ENCODE measurements at regions not wholly inside any gene's neighbourhood (a gene's known extent, or its start where the extent isn't known, plus 50 kb on each side); places are given as distances from the start of the nearest gene placed in this dataset.

- no peaks in the 10 kb centered on the region for H3K36me3 ChIP-seq (ENCODE audit: low read depth, missing control alignments)
- TF ChIP-seq POLR2A (IDR thresholded peaks at IDR 0.05), result no peak
- TF ChIP-seq, protein P1, sequence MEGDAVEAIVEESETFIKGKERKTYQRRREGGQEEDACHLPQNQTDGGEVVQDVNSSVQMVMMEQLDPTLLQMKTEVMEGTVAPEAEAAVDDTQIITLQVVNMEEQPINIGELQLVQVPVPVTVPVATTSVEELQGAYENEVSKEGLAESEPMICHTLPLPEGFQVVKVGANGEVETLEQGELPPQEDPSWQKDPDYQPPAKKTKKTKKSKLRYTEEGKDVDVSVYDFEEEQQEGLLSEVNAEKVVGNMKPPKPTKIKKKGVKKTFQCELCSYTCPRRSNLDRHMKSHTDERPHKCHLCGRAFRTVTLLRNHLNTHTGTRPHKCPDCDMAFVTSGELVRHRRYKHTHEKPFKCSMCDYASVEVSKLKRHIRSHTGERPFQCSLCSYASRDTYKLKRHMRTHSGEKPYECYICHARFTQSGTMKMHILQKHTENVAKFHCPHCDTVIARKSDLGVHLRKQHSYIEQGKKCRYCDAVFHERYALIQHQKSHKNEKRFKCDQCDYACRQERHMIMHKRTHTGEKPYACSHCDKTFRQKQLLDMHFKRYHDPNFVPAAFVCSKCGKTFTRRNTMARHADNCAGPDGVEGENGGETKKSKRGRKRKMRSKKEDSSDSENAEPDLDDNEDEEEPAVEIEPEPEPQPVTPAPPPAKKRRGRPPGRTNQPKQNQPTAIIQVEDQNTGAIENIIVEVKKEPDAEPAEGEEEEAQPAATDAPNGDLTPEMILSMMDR (IDR thresholded peaks at IDR 0.05), result no peak
- no peaks in the 10 kb centered on the region for H3K27me3 ChIP-seq
- no peak overlapping the region for H3K4me3 ChIP-seq
- DNase-seq, result no peak
- no peaks in the 10 kb centered on the region for H3K9me3 ChIP-seq
- H3K4me1 ChIP-seq, result peaks cover 17% of the 10 kb centered on the region
- no peak overlapping the region for H3K27ac ChIP-seq
- 63 to 65% methylated on average over 19 of the region's 19 CpGs for WGBS, 2 donors
- intact Hi-C loops (cut with DNase I; ENCODE audit: low total_unique reads), result no loop called here
Measured at GRCh38 chr10:78381107-78381506, 347.4 kb downstream of the RPS24 start.

DNA sequence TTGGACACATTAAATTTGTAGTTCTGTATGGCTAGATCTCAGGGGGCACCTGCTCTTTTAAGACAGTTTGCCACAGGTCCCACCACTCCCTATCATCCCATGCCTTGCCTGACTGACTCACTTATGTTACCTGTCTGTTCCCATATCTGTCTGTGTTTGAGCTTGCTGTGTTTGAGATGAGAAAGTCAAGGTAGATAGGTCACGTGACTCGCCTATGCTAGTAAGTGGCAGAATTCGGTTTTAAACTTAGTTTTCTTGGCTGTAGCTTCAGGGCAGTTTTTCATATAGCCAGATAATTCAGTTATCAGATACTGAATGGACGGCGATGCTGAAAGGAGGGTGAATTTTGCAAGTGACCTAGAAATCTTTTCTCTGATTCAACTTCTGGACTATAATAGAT is 348.4 kb downstream of the RPS24 start:
- WGBS, 2 donors, result 89 to 91% methylated on average over 5 of the region's 5 CpGs
- intact Hi-C loops (cut with DNase I; ENCODE audit: low total_unique reads), result no loop called here
- DNase-seq, result no peak
- no peaks in the 10 kb centered on the region for H3K27me3 ChIP-seq
- no peaks in the 10 kb centered on the region for H3K36me3 ChIP-seq (ENCODE audit: low read depth, missing control alignments)
- no peaks in the 10 kb centered on the region for H3K9me3 ChIP-seq
- no peak overlapping the region for H3K27ac ChIP-seq
- no peak overlapping the region for H3K4me3 ChIP-seq
- peaks cover 8% of the 10 kb centered on the region for H3K4me1 ChIP-seq
- TF ChIP-seq, protein P1 (IDR thresholded peaks at IDR 0.05), result no peak
- TF ChIP-seq POLR2A (IDR thresholded peaks at IDR 0.05), result no peak

DNA sequence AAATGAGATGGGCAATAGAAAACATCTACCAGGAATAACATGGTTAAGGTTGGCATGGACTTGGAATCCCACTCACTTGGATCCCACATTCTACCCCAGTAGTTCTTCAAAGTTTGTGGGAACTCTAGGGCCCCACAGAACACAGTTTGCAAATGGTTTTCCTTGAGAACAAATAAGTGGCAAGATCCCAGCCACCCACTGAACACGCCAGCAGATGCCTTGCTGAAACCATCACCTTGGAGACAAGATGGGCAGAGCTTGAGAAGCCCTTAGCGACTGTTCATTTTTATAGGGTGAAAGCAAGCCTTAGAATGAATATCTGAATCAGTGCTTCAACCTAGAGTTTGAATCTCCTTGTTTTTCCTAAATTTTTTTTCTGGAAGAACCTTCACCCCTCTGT is 349.1 kb downstream of the RPS24 start:
- 94 to 95% methylated on average over 2 of the region's 2 CpGs for WGBS, 2 donors
- intact Hi-C loops (cut with DNase I; ENCODE audit: low total_unique reads), result no loop called here
- Histone ChIP-seq H3K36me3 (ENCODE audit: low read depth, missing control alignments) (no peaks in the 10 kb centered on the region), H3K4me3 (no peak overlapping the region), H3K9me3 (no peaks in the 10 kb centered on the region), H3K27ac (no peak overlapping the region), H3K27me3 (no peaks in the 10 kb centered on the region), H3K4me1 (peaks cover 2% of the 10 kb centered on the region)
- no peak for DNase-seq
- no peak for TF ChIP-seq POLR2A (IDR thresholded peaks at IDR 0.05)
- TF ChIP-seq, protein P1 (IDR thresholded peaks at IDR 0.05), result no peak

GRCh38 chr10:78383378-78384048 is 349.9 kb downstream of the RPS24 start:
- intact Hi-C loops (cut with DNase I; ENCODE audit: low total_unique reads), result no loop called here
- Histone ChIP-seq H3K27me3 (no peaks in the 10 kb centered on the region), H3K4me3 (no peak overlapping the region), H3K36me3 (ENCODE audit: low read depth, missing control alignments) (no peaks in the 10 kb centered on the region), H3K4me1 (no peaks in the 10 kb centered on the region), H3K27ac (no peak overlapping the region), H3K9me3 (no peaks in the 10 kb centered on the region)
- DNase-seq, result no peak
- WGBS, 2 donors, result 97 to 100% methylated on average over 2 of the region's 2 CpGs
- TF ChIP-seq, protein P1 (IDR thresholded peaks at IDR 0.05), result no peak
- no peak for TF ChIP-seq POLR2A (IDR thresholded peaks at IDR 0.05)

GRCh38 chr10:78384049-78384431 is 350.4 kb downstream of the RPS24 start:
- TF ChIP-seq, protein P1 (IDR thresholded peaks at IDR 0.05), result no peak
- TF ChIP-seq POLR2A (IDR thresholded peaks at IDR 0.05), result no peak
- H3K27me3 ChIP-seq, result no peaks in the 10 kb centered on the region
- H3K4me1 ChIP-seq, result no peaks in the 10 kb centered on the region
- DNase-seq, result no peak
- 81 to 87% methylated on average over 1 of the region's 1 CpG for WGBS, 2 donors
- H3K27ac ChIP-seq, result no peak overlapping the region
- no peak overlapping the region for H3K4me3 ChIP-seq
- intact Hi-C loops (cut with DNase I; ENCODE audit: low total_unique reads), result no loop called here
- no peaks in the 10 kb centered on the region for H3K36me3 ChIP-seq (ENCODE audit: low read depth, missing control alignments)
- no peaks in the 10 kb centered on the region for H3K9me3 ChIP-seq

All from testis (tissue), 2 donors.